Mesenchymal stem cell (in vitro differentiated cells and primary cell): ENCODE measurements at regions not wholly inside any gene's neighbourhood (a gene's known extent, or its start where the extent isn't known, plus 50 kb on each side); places are given as distances from the start of the nearest gene placed in this dataset.

Source experiments
- DNase-seq: peaks from one replicate; pipeline ENCODE4 v3.0.0-alpha.2; 2013
- H2AFZ ChIP-seq: one replicate; pipeline ENCODE4 v1.6.1; 2013; ENCODE audit warnings: low read depth, mild to moderate bottlenecking, control low read depth, inconsistent platforms, low read length, moderate library complexity
- H2AK5ac ChIP-seq: 2 replicates; pipeline ENCODE4 v1.6.1; 2013; ENCODE audit warnings: low read length, moderate library complexity, mild to moderate bottlenecking, inconsistent platforms; ENCODE audit not compliant: severe bottlenecking
- H2BK120ac ChIP-seq: one replicate; pipeline ENCODE4 v1.6.1; 2013; ENCODE audit warnings: low read depth, mild to moderate bottlenecking, inconsistent platforms, low read length, moderate library complexity
- H2BK12ac ChIP-seq, 2 experiments: one replicate each; pipeline ENCODE4 v1.6.1; 2013; ENCODE audit warnings: inconsistent platforms in 2 of 2, low read length in 2 of 2, mild to moderate bottlenecking in 2 of 2, moderate library complexity in 2 of 2, control low read depth in 1 of 2
- H2BK15ac ChIP-seq: one replicate; pipeline ENCODE4 v1.6.1; 2013; ENCODE audit warnings: mild to moderate bottlenecking, low read depth, inconsistent platforms; ENCODE audit not compliant: poor library complexity, severe bottlenecking
- H2BK5ac ChIP-seq: 2 replicates; pipeline ENCODE4 v1.6.1; 2013; ENCODE audit warnings: low read depth, mild to moderate bottlenecking, low read length, control low read depth, inconsistent platforms; ENCODE audit not compliant: poor library complexity, severe bottlenecking
- H3K14ac ChIP-seq, 2 experiments: one replicate each; pipeline ENCODE4 v1.6.1; 2013; ENCODE audit warnings: inconsistent platforms in 2 of 2, low read length in 2 of 2, control low read depth in 1 of 2, mild to moderate bottlenecking in 1 of 2, moderate library complexity in 1 of 2
- H3K18ac ChIP-seq, 2 experiments: one replicate each; pipeline ENCODE4 v1.6.1; 2013; ENCODE audit warnings: inconsistent platforms in 2 of 2, low read length in 2 of 2, control low read depth in 1 of 2, low read depth in 1 of 2, mild to moderate bottlenecking in 1 of 2
- H3K23ac ChIP-seq, 2 experiments: one replicate each; pipeline ENCODE4 v1.6.1; 2013; ENCODE audit warnings: inconsistent platforms in 2 of 2, low read length in 2 of 2, mild to moderate bottlenecking in 2 of 2, moderate library complexity in 2 of 2, control low read depth in 1 of 2
- H3K27ac ChIP-seq: 2 replicates; pipeline ENCODE4 v1.5.1; 2013; ENCODE audit warnings: mild to moderate bottlenecking, moderate library complexity, low read length, control low read depth, inconsistent platforms; ENCODE audit not compliant: poor library complexity, severe bottlenecking
- H3K27me3 ChIP-seq, 2 experiments: 2 replicates each; pipeline versions ENCODE4 v1.6.1 to v1.7.0; 2013; ENCODE audit warnings: low read length in 2 of 2, mild to moderate bottlenecking in 2 of 2, moderate library complexity in 2 of 2, control low read depth in 1 of 2, inconsistent platforms in 1 of 2; ENCODE audit not compliant: control insufficient read depth in 1 of 2, insufficient read depth in 1 of 2
- H3K36me3 ChIP-seq, 2 experiments: 2 replicates each; pipeline versions ENCODE4 v1.6.1 to v1.7.0; 2013; ENCODE audit warnings: low read length in 2 of 2, control low read depth in 1 of 2, inconsistent platforms in 1 of 2, low read depth in 1 of 2, mild to moderate bottlenecking in 1 of 2; ENCODE audit not compliant: insufficient read depth in 2 of 2, control insufficient read depth in 1 of 2
- H3K4ac ChIP-seq, 2 experiments: one replicate each; pipeline ENCODE4 v1.6.1; 2013; ENCODE audit warnings: inconsistent platforms in 2 of 2, low read length in 2 of 2, mild to moderate bottlenecking in 2 of 2, moderate library complexity in 2 of 2, control low read depth in 1 of 2, low read depth in 1 of 2
- H3K4me1 ChIP-seq: 2 replicates; pipeline ENCODE4 v1.6.1; 2013; ENCODE audit warnings: low read depth, low read length, control low read depth; ENCODE audit not compliant: control insufficient read depth, insufficient read depth
- H3K4me2 ChIP-seq: 2 replicates; pipeline ENCODE4 v1.6.1; 2013; ENCODE audit warnings: low read length, mild to moderate bottlenecking, inconsistent platforms; ENCODE audit not compliant: poor library complexity, severe bottlenecking
- H3K4me3 ChIP-seq, 2 experiments: 2 replicates each; pipeline versions ENCODE4 v1.5.1 to v1.7.0; 2013; ENCODE audit warnings: low read length in 2 of 2, mild to moderate bottlenecking in 2 of 2, control low read depth in 1 of 2, low read depth in 1 of 2; ENCODE audit not compliant: insufficient read depth in 1 of 2
- H3K79me1 ChIP-seq: replicated peaks from 2 replicates; pipeline ENCODE4 v1.6.1; 2013; ENCODE audit warnings: mild to moderate bottlenecking, control low read depth, low read length, inconsistent platforms; ENCODE audit not compliant: poor library complexity, severe bottlenecking
- H3K9ac ChIP-seq: 2 replicates; pipeline ENCODE4 v1.7.0; 2013; ENCODE audit warnings: mild to moderate bottlenecking, low read length, moderate library complexity
- H3K9me3 ChIP-seq: 2 replicates; pipeline ENCODE4 v1.7.0; 2013; ENCODE audit warnings: mild to moderate bottlenecking, low read length; ENCODE audit not compliant: control insufficient read depth
- H4K8ac ChIP-seq: one replicate; pipeline ENCODE4 v1.6.1; 2013; ENCODE audit warnings: inconsistent platforms, mild to moderate bottlenecking, low read length, moderate library complexity
- H4K91ac ChIP-seq: one replicate; pipeline ENCODE4 v1.6.1; 2013; ENCODE audit warnings: mild to moderate bottlenecking, low read length, inconsistent platforms
- WGBS: methylation state at CpG from one replicate; pipeline ENCODE4 v1.1.7; 2013; ENCODE audit warnings: mixed read lengths; 5-methylcytosine and 5-hydroxymethylcytosine counted together

DNA sequence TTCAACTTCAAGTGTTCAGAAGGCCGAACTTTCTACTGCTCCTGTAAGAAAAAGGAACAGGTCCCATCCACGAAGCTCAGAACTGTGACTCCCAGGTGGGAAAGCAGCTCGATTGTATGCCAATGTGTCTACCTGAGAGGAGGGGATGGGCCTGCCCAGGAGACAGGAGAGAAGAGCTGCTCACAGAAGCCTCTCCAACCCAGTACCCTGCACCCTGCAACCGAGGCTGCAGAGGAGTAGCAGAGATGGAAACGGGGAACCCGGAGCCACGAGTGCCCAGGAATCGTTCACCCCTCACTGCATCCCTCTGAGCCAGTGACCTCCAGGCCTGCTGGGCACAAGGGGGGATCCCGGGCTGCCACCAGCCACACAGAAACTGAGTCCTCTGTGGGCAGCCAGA, 86.5 kb upstream of the PRR23E start:
- no peak overlapping the region for H2BK120ac ChIP-seq
- H3K14ac ChIP-seq: no peak overlapping the region
- H3K9me3 ChIP-seq: peaks cover 19% of the 10 kb centered on the region
- no peak overlapping the region for H3K9ac ChIP-seq
- H3K36me3 ChIP-seq: no peaks in the 10 kb centered on the region
- no peak overlapping the region for H3K4me2 ChIP-seq
- DNase-seq: no peak
- H2AK5ac ChIP-seq: no peak overlapping the region
- H3K4ac ChIP-seq: no peak overlapping the region
- no peak overlapping the region for H3K4me3 ChIP-seq
- H2BK12ac ChIP-seq: no peak overlapping the region
- no peak overlapping the region for H3K27ac ChIP-seq
- H4K8ac ChIP-seq: no peak overlapping the region
- H3K27me3 ChIP-seq: peaks cover 20 to 49% of the 10 kb centered on the region in 2 experiments
- no peak overlapping the region for H2BK15ac ChIP-seq
- H3K79me1 ChIP-seq: no peaks in the 10 kb centered on the region
- H2AFZ ChIP-seq: no peak overlapping the region
- H2BK5ac ChIP-seq: no peak overlapping the region
- WGBS: 82% methylated on average over 8 of the region's 9 CpGs
- H3K4me1 ChIP-seq: peaks cover 2% of the 10 kb centered on the region
- no peak overlapping the region for H3K18ac ChIP-seq
- H3K23ac ChIP-seq: no peak overlapping the region
- H4K91ac ChIP-seq: no peak overlapping the region

DNA sequence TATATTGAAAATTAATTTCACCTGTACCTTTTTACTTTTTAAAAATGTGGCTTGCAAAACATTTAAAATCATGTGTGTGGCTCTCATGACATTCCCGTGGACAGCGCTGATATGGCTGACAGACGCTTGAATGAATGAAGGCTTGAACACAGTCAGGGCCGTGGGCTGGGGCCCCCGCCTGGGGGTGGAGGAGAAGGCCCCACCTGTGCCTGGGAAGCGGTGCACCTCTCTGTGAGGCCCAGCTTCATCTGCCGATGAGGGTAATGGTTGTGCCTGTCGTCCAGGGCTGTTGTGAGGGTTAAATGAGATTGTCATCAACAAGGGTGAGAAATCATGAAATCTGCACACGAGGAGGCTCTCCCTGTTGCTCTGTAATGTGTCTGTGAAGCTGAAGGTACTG, 85.9 kb upstream of the PRR23E start:
- no peak overlapping the region for H2AK5ac ChIP-seq
- no peak overlapping the region for H2BK5ac ChIP-seq
- no peak overlapping the region for H3K4ac ChIP-seq
- no peak overlapping the region for H3K18ac ChIP-seq
- H2AFZ ChIP-seq: no peak overlapping the region
- H3K79me1 ChIP-seq: no peaks in the 10 kb centered on the region
- WGBS: 81% methylated on average over 9 of the region's 9 CpGs
- no peak overlapping the region for H4K91ac ChIP-seq
- no peak overlapping the region for H2BK12ac ChIP-seq
- no peak overlapping the region for H3K23ac ChIP-seq
- H2BK120ac ChIP-seq: no peak overlapping the region
- peaks cover 2% of the 10 kb centered on the region for H3K4me1 ChIP-seq
- no peak overlapping the region for H4K8ac ChIP-seq
- H3K9ac ChIP-seq: no peak overlapping the region
- H2BK15ac ChIP-seq: no peak overlapping the region
- no peak overlapping the region for H3K4me2 ChIP-seq
- H3K27me3 ChIP-seq: peaks cover 20 to 45% of the 10 kb centered on the region in 2 experiments
- no peak for DNase-seq
- no peak overlapping the region for H3K14ac ChIP-seq
- no peaks in the 10 kb centered on the region for H3K36me3 ChIP-seq
- peaks cover 24% of the 10 kb centered on the region for H3K9me3 ChIP-seq
- no peak overlapping the region for H3K4me3 ChIP-seq
- H3K27ac ChIP-seq: no peak overlapping the region

DNA sequence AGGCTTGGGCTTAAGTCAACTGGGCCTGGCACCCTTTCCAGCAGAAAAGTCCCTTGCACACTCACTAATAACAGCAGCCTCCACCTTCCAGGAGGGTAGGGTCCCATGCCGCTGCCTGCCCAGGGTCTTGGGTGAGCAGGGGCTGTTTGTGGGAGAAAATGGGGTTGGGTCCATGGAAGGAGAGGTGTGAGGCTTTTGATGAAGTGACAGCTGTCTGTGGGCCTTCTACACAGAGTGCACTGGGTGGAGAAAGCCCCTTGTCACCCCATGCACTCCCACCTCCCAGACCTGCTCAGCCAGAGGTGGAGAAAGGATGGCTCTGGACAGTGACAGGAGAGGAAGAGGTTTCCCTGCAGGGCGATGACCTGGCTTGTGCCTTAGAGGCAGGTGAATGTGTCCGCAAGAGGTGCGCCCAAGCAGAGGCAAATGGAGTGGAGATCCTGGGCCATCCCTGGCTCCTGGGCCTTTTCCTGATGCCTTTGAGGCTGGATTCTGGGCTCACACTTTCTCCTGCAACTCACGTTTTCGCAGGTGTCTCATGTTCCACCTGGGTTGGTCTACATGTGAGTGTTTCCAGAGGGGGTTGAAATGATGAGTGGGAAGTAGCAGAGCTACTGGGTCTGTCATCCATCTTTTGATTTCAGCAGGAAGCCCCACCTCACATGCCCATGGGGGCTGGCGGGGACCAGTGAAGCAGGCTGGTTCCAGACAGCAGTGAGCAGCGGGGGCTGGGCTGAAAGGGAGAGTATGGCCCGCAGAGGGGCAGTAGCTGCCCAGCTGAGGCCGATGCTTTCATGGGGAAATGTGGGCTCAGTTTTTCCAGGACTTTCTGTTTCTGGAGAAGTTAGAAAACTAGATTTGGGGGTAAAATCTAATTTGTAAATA, 85.2 kb upstream of the PRR23E start:
- Histone ChIP-seq H3K36me3 (no peaks in the 10 kb centered on the region), H3K14ac (no peak overlapping the region), H3K23ac (no peak overlapping the region), H3K9me3 (peaks cover 32% of the 10 kb centered on the region), H3K4me3 (no peak overlapping the region), H3K18ac (no peak overlapping the region), H3K9ac (no peak overlapping the region), H2AK5ac (no peak overlapping the region), H2BK12ac (no peak overlapping the region), H2BK5ac (no peak overlapping the region), H2AFZ (no peak overlapping the region), H2BK120ac (no peak overlapping the region), H3K4me2 (no peak overlapping the region), H3K27ac (no peak overlapping the region), H3K79me1 (no peaks in the 10 kb centered on the region), H4K91ac (peak overlapping the region; percentile 75), H2BK15ac (no peak overlapping the region), H3K4me1 (peaks cover 2% of the 10 kb centered on the region), H3K4ac (no peak overlapping the region), H4K8ac (no peak overlapping the region), H3K27me3 (peaks cover 20 to 38% of the 10 kb centered on the region in 2 experiments)
- no peak for DNase-seq
- 82% methylated on average over 10 of the region's 10 CpGs for WGBS

DNA sequence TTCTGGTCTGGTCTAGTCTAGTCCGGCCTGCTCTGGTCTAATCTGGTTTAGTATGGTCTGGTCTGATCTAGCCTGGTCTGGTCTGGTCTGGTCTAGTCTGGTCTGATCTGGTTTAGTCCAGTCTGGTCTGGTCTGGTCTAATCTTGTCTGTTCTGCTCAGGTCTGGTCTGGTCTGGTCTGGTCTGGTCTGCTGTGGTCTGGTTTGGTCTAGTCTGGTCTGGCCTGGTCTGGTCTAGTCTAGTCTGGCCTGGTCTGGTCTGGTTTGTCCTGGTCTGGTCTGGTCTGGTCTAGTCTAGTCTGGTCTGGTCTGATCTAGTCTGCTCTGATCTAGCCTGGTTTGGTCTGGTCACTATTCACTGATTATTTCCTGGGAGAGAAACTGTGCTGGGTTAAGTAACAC, 84.1 kb upstream of the PRR23E start:
- Histone ChIP-seq H2BK120ac (no peak overlapping the region), H3K9me3 (peaks cover 42% of the 10 kb centered on the region), H2AK5ac (no peak overlapping the region), H3K36me3 (no peaks in the 10 kb centered on the region), H3K79me1 (no peaks in the 10 kb centered on the region), H4K8ac (no peak overlapping the region), H3K9ac (no peak overlapping the region), H3K14ac (no peak overlapping the region), H3K4ac (no peak overlapping the region), H2BK15ac (no peak overlapping the region), H2BK12ac (no peak overlapping the region), H3K27me3 (peaks cover 20 to 38% of the 10 kb centered on the region in 2 experiments), H3K4me1 (peaks cover 2% of the 10 kb centered on the region), H3K4me2 (no peak overlapping the region), H3K18ac (no peak overlapping the region), H4K91ac (no peak overlapping the region), H3K4me3 (no peak overlapping the region), H2BK5ac (no peak overlapping the region), H3K23ac (no peak overlapping the region), H2AFZ (no peak overlapping the region), H3K27ac (no peak overlapping the region)
- WGBS: 69% methylated on average over 1 of the region's 1 CpG
- DNase-seq: no peak
